Transverse colon (tissue), 4 donors: ENCODE measurements at regions not wholly inside any gene's neighbourhood (a gene's known extent, or its start where the extent isn't known, plus 50 kb on each side); places are given as distances from the start of the nearest gene placed in this dataset.

ENCODE experiments used
- DNase-seq: peaks from one replicate; pipeline ENCODE4 v3.0.0-alpha.2; 2019
- H3K27ac ChIP-seq, 4 donors: fragments of 200-600 bp; sonication (generic); 2 replicates each; pipeline ENCODE4 v1.5.1; 2016 to 2018; ENCODE audit warnings: inconsistent platforms in 4 of 4
- H3K27me3 ChIP-seq: fragments of 200-600 bp; sonication (generic); 2 replicates; pipeline ENCODE4 v1.5.1; 2017; ENCODE audit warnings: inconsistent platforms
- H3K36me3 ChIP-seq, 4 donors: fragments of 200-600 bp; sonication (generic); 2 replicates each; pipeline ENCODE4 v1.5.1; 2017 to 2019; ENCODE audit warnings: inconsistent platforms in 4 of 4
- H3K4me1 ChIP-seq, 4 donors: fragments of 200-600 bp; sonication (generic); 2 replicates each; pipeline ENCODE4 v1.5.1; 2017 to 2020; ENCODE audit warnings: inconsistent platforms in 4 of 4
- H3K4me3 ChIP-seq, 4 donors: fragments of 200-600 bp; sonication (generic); 1 replicate in 1 of 4; 2 replicates in 3 of 4; pipeline versions ENCODE4 v1.5.1 to v1.6.1; 2017 to 2019; ENCODE audit warnings: inconsistent platforms in 4 of 4
- H3K9me3 ChIP-seq, 2 donors: fragments of 200-600 bp; sonication (generic); 2 replicates each; pipeline ENCODE4 v1.5.1; 2017 to 2019; ENCODE audit warnings: inconsistent platforms in 2 of 2
- CTCF ChIP-seq, 5 experiments: fragments of 200-600 bp in 3 of 5; fragments of 450-650 bp in 2 of 5; sonication (generic) in 3 of 5; IDR thresholded peaks; 1 replicate in 2 of 5; 2 replicates in 3 of 5; pipeline ENCODE4 v1.5.1; 2016 to 2017; ENCODE audit warnings: antibody characterized with exemption in 5 of 5, inconsistent platforms in 3 of 5, mild to moderate bottlenecking in 2 of 5, moderate library complexity in 1 of 5
- EP300 ChIP-seq: sonication (generic); formaldehyde crosslinking; IDR thresholded peaks from one replicate; pipeline ENCODE4 v1.6.1; 2017; ENCODE audit warnings: antibody characterized with exemption, low read depth
- POLR2A ChIP-seq: fragments of 450-650 bp; IDR thresholded peaks from one replicate; pipeline ENCODE4 v1.6.1; 2016; ENCODE audit warnings: antibody characterized with exemption, mild to moderate bottlenecking, moderate library complexity
- POLR2AphosphoS5 ChIP-seq, 3 donors: sonication (generic); formaldehyde crosslinking; IDR thresholded peaks; one replicate each; pipeline ENCODE4 v1.6.1; 2016; ENCODE audit warnings: antibody characterized with exemption in 3 of 3
- WGBS, 2 donors: methylation state at CpG; one replicate each; pipeline ENCODE4 v1.1.5; 2018; ENCODE audit warnings: low coverage in 1 of 2; 5-methylcytosine and 5-hydroxymethylcytosine counted together
- in situ Hi-C, 4 donors: fragments of 200-750 bp; cut with MboI; loops; one replicate each; pipeline versions ENCODE4 v1.15.0 to v1.15.1; 2017; ENCODE audit warnings: low sequenced_read_pairs in 3 of 4, low pct_ligation_motif_present in 1 of 4, low pct_unique_long_range_greater_than_20kb in 1 of 4
- intact Hi-C: fragments of 100-400 bp; cut with DNase I; formaldehyde crosslinking; loops from one replicate; pipeline ENCODE4 v1.15.1; 2023; ENCODE audit warnings: low total_unique reads

- H3K36me3 ChIP-seq = no peaks in the 10 kb centered on the region
- 96% methylated on average over 20 of the region's 28 CpGs; no CpG with 5 or more reads in 1 of the 2 donors for WGBS, 2 donors
- no peaks in the 10 kb centered on the region for H3K4me1 ChIP-seq
- no peak for TF ChIP-seq POLR2A
- no peak overlapping the region for H3K4me3 ChIP-seq
- intact Hi-C loops = no loop called here
- DNase-seq = no peak
- H3K27me3 ChIP-seq = no peaks in the 10 kb centered on the region
- no peaks in the 10 kb centered on the region for H3K9me3 ChIP-seq
- H3K27ac ChIP-seq = no peak overlapping the region
- in situ Hi-C loops = no loop called here
Measured at GRCh38 chr6:22356362-22356940, 59.6 kb upstream of the PRL start.

GRCh38 chr6:22357724-22358189, 60.9 kb upstream of the PRL start:
- no peak overlapping the region for H3K4me3 ChIP-seq
- no peaks in the 10 kb centered on the region for H3K4me1 ChIP-seq
- H3K9me3 ChIP-seq = no peaks in the 10 kb centered on the region
- H3K27me3 ChIP-seq = no peaks in the 10 kb centered on the region
- DNase-seq = no peak
- H3K36me3 ChIP-seq = no peaks in the 10 kb centered on the region
- in situ Hi-C loops (no loop called here), intact Hi-C loops (no loop called here)
- TF ChIP-seq CTCF (IDR thresholded peaks at IDR 0.05) (no peak), EP300 (no peak), POLR2AphosphoS5 (IDR thresholded peaks at IDR 0.05) (no peak), POLR2A (no peak)
- no peak overlapping the region for H3K27ac ChIP-seq

- WGBS, 2 donors = 70 to 80% methylated on average over 1 to 5 of the region's 5 CpGs
- intact Hi-C loops (no loop called here), in situ Hi-C loops (no loop called here)
- no peaks in the 10 kb centered on the region for H3K9me3 ChIP-seq
- no peak for TF ChIP-seq EP300
- TF ChIP-seq POLR2AphosphoS5 (IDR thresholded peaks at IDR 0.05) = no peak
- TF ChIP-seq CTCF (IDR thresholded peaks at IDR 0.05) = no peak
- TF ChIP-seq POLR2A = no peak
- H3K4me3 ChIP-seq = no peak overlapping the region
- H3K27me3 ChIP-seq = no peaks in the 10 kb centered on the region
- H3K4me1 ChIP-seq = no peaks in the 10 kb centered on the region
- no peak overlapping the region for H3K27ac ChIP-seq
- H3K36me3 ChIP-seq = no peaks in the 10 kb centered on the region
- no peak for DNase-seq
Measured at GRCh38 chr6:22361576-22361975, 64.7 kb upstream of the PRL start.

- TF ChIP-seq EP300 = no peak
- no peak for TF ChIP-seq POLR2A
- no peak for TF ChIP-seq CTCF (IDR thresholded peaks at IDR 0.05)
- no peak for TF ChIP-seq POLR2AphosphoS5 (IDR thresholded peaks at IDR 0.05)
- Histone ChIP-seq H3K27ac (no peak overlapping the region), H3K4me3 (no peak overlapping the region), H3K27me3 (no peaks in the 10 kb centered on the region), H3K36me3 (no peaks in the 10 kb centered on the region), H3K9me3 (no peaks in the 10 kb centered on the region), H3K4me1 (no peaks in the 10 kb centered on the region)
- DNase-seq = no peak
- intact Hi-C loops = no loop called here
- in situ Hi-C loops = no loop called here
- 53 to 69% methylated on average over 3 of the region's 3 CpGs for WGBS, 2 donors
Measured at GRCh38 chr6:22362361-22362760, 65.5 kb upstream of the PRL start.

- in situ Hi-C loops = no loop called here
- H3K27me3 ChIP-seq = no peaks in the 10 kb centered on the region
- H3K4me3 ChIP-seq = no peak overlapping the region
- TF ChIP-seq POLR2A (no peak), CTCF (IDR thresholded peaks at IDR 0.05) (no peak), POLR2AphosphoS5 (IDR thresholded peaks at IDR 0.05) (no peak), EP300 (no peak)
- DNase-seq = no peak
- intact Hi-C loops = no loop called here
- no peak overlapping the region for H3K27ac ChIP-seq
- 80 to 91% methylated on average over 1 of the region's 1 CpG for WGBS, 2 donors
- no peaks in the 10 kb centered on the region for H3K4me1 ChIP-seq
- H3K36me3 ChIP-seq = no peaks in the 10 kb centered on the region
- no peaks in the 10 kb centered on the region for H3K9me3 ChIP-seq
Measured at GRCh38 chr6:22363166-22363713, 66.4 kb upstream of the PRL start.
